AG09309 (cell line): ENCODE measurements at regions not wholly inside any gene's neighbourhood (a gene's known extent, or its start where the extent isn't known, plus 50 kb on each side); places are given as distances from the start of the nearest gene placed in this dataset.

Source experiments
- DNase-seq: peaks from one replicate; pipeline ENCODE4 v3.0.0-alpha.2; 2010; ENCODE audit warnings: low read depth
- H3K4me3 ChIP-seq: 2 replicates; pipeline ENCODE4 v1.5.1; 2011; ENCODE audit warnings: mild to moderate bottlenecking, low read depth, low read length, moderate library complexity; ENCODE audit not compliant: control insufficient read depth
- CTCF ChIP-seq: IDR thresholded peaks from 2 replicates; pipeline ENCODE4 v1.5.1; 2011; ENCODE audit warnings: mild to moderate bottlenecking, low read depth, low read length, inconsistent platforms; ENCODE audit not compliant: insufficient read depth, control insufficient read depth; ENCODE audit errors: missing control alignments

GRCh38 chr10:78849731-78850130, 219.0 kb upstream of the ZMIZ1 start:
- TF ChIP-seq CTCF, result no peak
- no peak overlapping the region for H3K4me3 ChIP-seq
- no peak for DNase-seq

- no peak for DNase-seq
- TF ChIP-seq CTCF, result no peak
- no peak overlapping the region for H3K4me3 ChIP-seq
Observed at GRCh38 chr10:78850644-78851435, 217.9 kb upstream of the ZMIZ1 start.

GRCh38 chr10:78851647-78852046, 217.1 kb upstream of the ZMIZ1 start:
- TF ChIP-seq CTCF, result no peak
- peak; percentile 23 for DNase-seq

GRCh38 chr10:78852466-78853240, 216.1 kb upstream of the ZMIZ1 start:
- no peak for DNase-seq
- no peak overlapping the region for H3K4me3 ChIP-seq
- TF ChIP-seq CTCF, result peak; percentile 22

More at GRCh38 chr10:78851647-78852046, 217.1 kb upstream of the ZMIZ1 start:
- H3K4me3 ChIP-seq, result no peak overlapping the region

GRCh38 chr10:78853864-78854263, 214.9 kb upstream of the ZMIZ1 start:
- no peak for TF ChIP-seq CTCF
- DNase-seq, result no peak

GRCh38 chr10:78856421-78856820, 212.3 kb upstream of the ZMIZ1 start:
- no peak for TF ChIP-seq CTCF
- DNase-seq, result no peak
- H3K4me3 ChIP-seq, result no peak overlapping the region

More at GRCh38 chr10:78853864-78854263, 214.9 kb upstream of the ZMIZ1 start:
- H3K4me3 ChIP-seq, result no peak overlapping the region
